Neural progenitor cell (in vitro differentiated cells): ENCODE measurements at regions not wholly inside any gene's neighbourhood (a gene's known extent, or its start where the extent isn't known, plus 50 kb on each side); places are given as distances from the start of the nearest gene placed in this dataset. TPM values are rescaled to one million over a fixed set of nuclear protein-coding genes. Genes with fewer than 3 reads are reported as not detected.

Experiments
- DNase-seq: peaks from one replicate; pipeline ENCODE4 v3.0.0-alpha.2; 2016; ENCODE audit warnings: low spot score
- H2AFZ ChIP-seq: fragments of 200-600 bp; sonication (generic); replicated peaks from 2 replicates; pipeline ENCODE4 v1.6.1; 2016; ENCODE audit warnings: antibody characterized with exemption
- H3F3A ChIP-seq: fragments of 200-600 bp; sonication (generic); 2 replicates; pipeline ENCODE4 v1.6.1; 2016; ENCODE audit warnings: antibody characterized with exemption, low read depth
- H3K27ac ChIP-seq: fragments of 200-600 bp; sonication (generic); 2 replicates; pipeline ENCODE4 v1.5.1; 2016; ENCODE audit warnings: mild to moderate bottlenecking
- H3K27me3 ChIP-seq: fragments of 200-600 bp; sonication (generic); 2 replicates; pipeline ENCODE4 v1.6.1; 2016; ENCODE audit warnings: mild to moderate bottlenecking, moderate library complexity
- H3K36me3 ChIP-seq: fragments of 200-600 bp; sonication (generic); 2 replicates; pipeline ENCODE4 v1.5.1; 2016
- H3K4me1 ChIP-seq: fragments of 200-600 bp; sonication (generic); 2 replicates; pipeline ENCODE4 v1.6.1; 2016; ENCODE audit warnings: mixed run types
- H3K4me2 ChIP-seq: fragments of 200-600 bp; sonication (generic); 2 replicates; pipeline ENCODE4 v1.6.1; 2016
- H3K4me3 ChIP-seq: fragments of 200-600 bp; sonication (generic); 2 replicates; pipeline ENCODE4 v1.5.1; 2016
- H3K79me2 ChIP-seq: fragments of 200-600 bp; sonication (generic); 2 replicates; pipeline ENCODE4 v1.6.1; 2016; ENCODE audit warnings: low read depth
- H3K9ac ChIP-seq: fragments of 200-600 bp; sonication (generic); 2 replicates; pipeline ENCODE4 v1.6.1; 2016
- H3K9me3 ChIP-seq: fragments of 200-600 bp; sonication (generic); 2 replicates; pipeline ENCODE4 v1.5.1; 2016; ENCODE audit warnings: low read depth
- H4K20me1 ChIP-seq: fragments of 200-600 bp; sonication (generic); 2 replicates; pipeline ENCODE4 v1.6.1; 2016; ENCODE audit warnings: low read depth
- H3K27ac Mint-ChIP-seq: 3 replicates; pipeline ENCODE4 v1.8.0; 2021; ENCODE audit warnings: mixed read lengths
- H3K27me3 Mint-ChIP-seq: 2 replicates; pipeline ENCODE4 v1.8.0; 2022; ENCODE audit warnings: low read depth, mild to moderate bottlenecking, inconsistent platforms, moderate library complexity, mixed read lengths; ENCODE audit not compliant: insufficient read depth
- H3K36me3 Mint-ChIP-seq: 3 replicates; pipeline ENCODE4 v1.8.0; 2021; ENCODE audit warnings: mixed read lengths
- H3K4me1 Mint-ChIP-seq: 3 replicates; pipeline ENCODE4 v1.8.0; 2021; ENCODE audit warnings: mixed read lengths
- H3K4me3 Mint-ChIP-seq: 3 replicates; pipeline ENCODE4 v1.8.0; 2021; ENCODE audit warnings: mild to moderate bottlenecking, moderate library complexity, mixed read lengths
- H3K9me3 Mint-ChIP-seq: 3 replicates; pipeline ENCODE4 v1.8.0; 2020; ENCODE audit warnings: mixed read lengths
- EZH2 ChIP-seq: fragments of 200-600 bp; sonication (generic); IDR thresholded peaks from 2 replicates; pipeline ENCODE4 v1.6.1; 2017; ENCODE audit warnings: antibody characterized with exemption, mild to moderate bottlenecking, moderate library complexity
- EZH2phosphoT487 ChIP-seq: fragments of 200-600 bp; sonication (generic); IDR thresholded peaks from 2 replicates; pipeline ENCODE4 v1.6.1; 2017; ENCODE audit warnings: antibody characterized with exemption
- small RNA-seq: library from RNA; depleted of rRNA; stranded (forward); fragments of <200 nt; gene quantifications from one replicate; pipeline ENCODE3, GENCODE V24; 2015

GRCh38 chr18:62665188-62665587 is 50.2 kb upstream of the PHLPP1 start:
- Mint-ChIP-seq H3K4me3 (no peak overlapping the region), H3K4me1 (no peaks in the 10 kb centered on the region), H3K36me3 (no peaks in the 10 kb centered on the region), H3K27me3 (no peaks in the 10 kb centered on the region), H3K9me3 (no peaks in the 10 kb centered on the region), H3K27ac (no peak overlapping the region)
- no peak overlapping the region for H3K4me3 ChIP-seq
- no peaks in the 10 kb centered on the region for H3K27me3 ChIP-seq
- no peak for DNase-seq
- H3F3A ChIP-seq, result no peaks in the 10 kb centered on the region
- no peak overlapping the region for H3K4me2 ChIP-seq
- H3K9ac ChIP-seq, result no peak overlapping the region
- H3K4me1 ChIP-seq, result no peaks in the 10 kb centered on the region
- no peaks in the 10 kb centered on the region for H3K9me3 ChIP-seq
- H2AFZ ChIP-seq, result no peak overlapping the region
- H3K36me3 ChIP-seq, result no peaks in the 10 kb centered on the region
- no peaks in the 10 kb centered on the region for H4K20me1 ChIP-seq
- H3K79me2 ChIP-seq, result no peaks in the 10 kb centered on the region
- TF ChIP-seq EZH2, result no peak
- TF ChIP-seq EZH2phosphoT487, result no peak
- H3K27ac ChIP-seq, result no peak overlapping the region

Small RNA genes lying in the stretch of these regions (small RNA-seq; reads per million reads assigned to genes)
- not detected for gene RN7SL705P
